ENCODE measurements at regions not wholly inside any gene's neighbourhood (a gene's known extent, or its start where the extent isn't known, plus 50 kb on each side); places are given as distances from the start of the nearest gene placed in this dataset.

DNA sequence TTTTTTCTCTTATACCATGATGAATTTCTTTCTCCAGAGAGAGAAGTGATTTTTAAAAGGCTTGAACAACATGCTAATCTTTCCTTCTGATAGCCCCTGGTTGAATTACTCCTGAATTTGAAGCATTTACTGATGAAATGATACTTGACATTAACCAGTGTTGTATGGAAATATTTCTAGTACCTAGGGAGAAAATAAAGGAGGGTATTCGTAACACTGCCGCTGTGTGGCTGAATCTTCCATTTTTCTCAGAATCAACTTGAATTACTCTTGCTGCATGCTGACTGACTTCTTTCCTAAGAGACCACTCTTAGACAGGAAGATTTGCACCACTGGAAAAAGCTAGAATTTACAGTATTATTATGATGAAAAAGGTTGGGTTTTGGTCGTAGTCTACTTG, 118.3 kb downstream of the FAT3 start:
- H3K27ac Mint-ChIP-seq: no peak overlapping the region
- no CpG with 5 or more reads among the region's 3 CpGs for WGBS (ENCODE audit: extremely low coverage, insufficient read length, low lambda C conversion rate)

More for the DNA sequence above, 118.3 kb downstream of the FAT3 start:
- no peaks in the 10 kb centered on the region for H3K23me2 ChIP-seq (ENCODE audit: insufficient read length, low read depth, low read length, poor library complexity, severe bottlenecking)
- H3K4me1 ChIP-seq (ENCODE audit: insufficient read depth, low read length): peaks cover 9% of the 10 kb centered on the region
- no peak overlapping the region for H2BK5ac ChIP-seq (ENCODE audit: insufficient read length, low read length)
- H3K23ac ChIP-seq (ENCODE audit: insufficient read length, low read depth, low read length): no peak overlapping the region
- no peak overlapping the region for H2BK20ac ChIP-seq (ENCODE audit: low read depth, low read length, poor library complexity, severe bottlenecking)
- no peak overlapping the region for H2AFZ ChIP-seq (ENCODE audit: low read length)
- no peak overlapping the region for H2BK15ac ChIP-seq (ENCODE audit: low read depth, low read length)
- H3K9me3 ChIP-seq (ENCODE audit: control insufficient read depth, low read depth, low read length): no peaks in the 10 kb centered on the region
- H4K8ac ChIP-seq (replicated peaks; ENCODE audit: insufficient read length, low read depth, low read length): no peak overlapping the region
- peaks cover 0 to 3% (median 0%) of the 10 kb centered on the region in 3 experiments; a peak in 1 of 7 replicates for H3K36me3 Mint-ChIP-seq (ENCODE audit: insufficient read depth in 1 of 3, low read depth in 3 of 3)
- H2BK12ac ChIP-seq (ENCODE audit: insufficient read length, low read depth, low read length): no peak overlapping the region
- H3K27me3 ChIP-seq (ENCODE audit: insufficient read depth, low read length): 0 out of 2 replicates have a peak, but pooled peaks cover 2% of the 10 kb centered on the region
- H3K79me2 ChIP-seq (ENCODE audit: insufficient read depth, low read length): peaks cover 5% of the 10 kb centered on the region; the same call in 1 of the 2 replicates
- peaks cover 27 to 30% of the 10 kb centered on the region in 2 experiments for H3K4me1 Mint-ChIP-seq
- no peak overlapping the region for H2AK5ac ChIP-seq (ENCODE audit: insufficient read length, low read length)
- no peaks in the 10 kb centered on the region for H3K27me3 Mint-ChIP-seq (ENCODE audit: low read depth)
- H3K4ac ChIP-seq (ENCODE audit: low read depth, low read length): no peak overlapping the region
- H3K4me3 Mint-ChIP-seq: no peak overlapping the region
- H4K5ac ChIP-seq (ENCODE audit: insufficient read length, low read depth, low read length): no peak overlapping the region
- no peak overlapping the region for H3K4me2 ChIP-seq (ENCODE audit: insufficient read depth, insufficient read length, low read length)
- TF ChIP-seq CTCF (conservative IDR thresholded peaks at IDR 0.05): no peak
- no peak overlapping the region for H3K27ac ChIP-seq (ENCODE audit: insufficient read length, low read depth, low read length)
- no peak overlapping the region for H2BK120ac ChIP-seq (ENCODE audit: low read depth, low read length, poor library complexity, severe bottlenecking)
- H3K18ac ChIP-seq (ENCODE audit: insufficient read length, low read depth, low read length): no peak overlapping the region
- H3K56ac ChIP-seq (ENCODE audit: insufficient read length, low read depth, low read length): no peak overlapping the region
- H4K20me1 ChIP-seq (ENCODE audit: control insufficient read depth, insufficient read depth, insufficient read length): no peaks in the 10 kb centered on the region
- H3K14ac ChIP-seq (ENCODE audit: insufficient read depth, low read length): no peak overlapping the region
- H3K79me1 ChIP-seq (ENCODE audit: insufficient read depth, low read depth, low read length, poor library complexity, severe bottlenecking): no peaks in the 10 kb centered on the region
- H3T11ph ChIP-seq (ENCODE audit: low read length): no peak overlapping the region
- no peak overlapping the region for H3K9ac ChIP-seq (ENCODE audit: extremely low read depth, insufficient read length, low read length)
- DNase-seq: no peak
- H3K9me3 Mint-ChIP-seq: no peaks in the 10 kb centered on the region
- H4K91ac ChIP-seq (ENCODE audit: insufficient read length, low read depth, low read length): no peak overlapping the region
